Liver (tissue), 8 donors: ENCODE measurements at regions not wholly inside any gene's neighbourhood (a gene's known extent, or its start where the extent isn't known, plus 50 kb on each side); places are given as distances from the start of the nearest gene placed in this dataset.

ENCODE experiments used
- DNase-seq: peaks from one replicate; pipeline ENCODE4 v3.0.0-alpha.2; 2017; ENCODE audit warnings: low spot score
- H3K27ac ChIP-seq, 2 donors: one replicate each; pipeline ENCODE4 v1.7.0; 2013; ENCODE audit warnings: inconsistent platforms in 2 of 2, low read length in 2 of 2, control low read depth in 1 of 2, low read depth in 1 of 2, mild to moderate bottlenecking in 1 of 2
- H3K27me3 ChIP-seq, 4 donors: one replicate each; pipeline versions ENCODE4 v1.6.1 to v1.7.0; 2013; ENCODE audit warnings: low read length in 3 of 4, inconsistent platforms in 1 of 4, mild to moderate bottlenecking in 1 of 4, moderate library complexity in 1 of 4; ENCODE audit not compliant: control insufficient read depth in 4 of 4, insufficient read depth in 4 of 4
- H3K36me3 ChIP-seq, 4 donors: one replicate each; pipeline versions ENCODE4 v1.6.1 to v1.7.0; 2013; ENCODE audit warnings: low read length in 3 of 4, mild to moderate bottlenecking in 3 of 4, low read depth in 1 of 4, moderate library complexity in 1 of 4; ENCODE audit not compliant: control insufficient read depth in 4 of 4, insufficient read depth in 3 of 4
- H3K4me1 ChIP-seq, 4 donors: one replicate each; pipeline versions ENCODE4 v1.6.1 to v1.7.0; 2013; ENCODE audit warnings: low read length in 3 of 4, mild to moderate bottlenecking in 3 of 4, moderate library complexity in 1 of 4; ENCODE audit not compliant: control insufficient read depth in 4 of 4, insufficient read depth in 4 of 4
- H3K4me3 ChIP-seq, 3 donors: one replicate each; pipeline versions ENCODE4 v1.6.1 to v1.7.0; 2013; ENCODE audit warnings: low read length in 3 of 3, control low read depth in 1 of 3, low read depth in 1 of 3, mild to moderate bottlenecking in 1 of 3
- H3K9ac ChIP-seq, 2 donors: one replicate each; pipeline ENCODE4 v1.7.0; 2013; ENCODE audit warnings: low read length in 2 of 2, mild to moderate bottlenecking in 2 of 2, moderate library complexity in 2 of 2, control low read depth in 1 of 2, low read depth in 1 of 2
- H3K9me3 ChIP-seq, 4 donors: one replicate each; pipeline versions ENCODE4 v1.6.1 to v1.7.0; 2013; ENCODE audit warnings: low read length in 3 of 4; ENCODE audit not compliant: control insufficient read depth in 4 of 4
- EGR1 ChIP-seq, 2 donors: IDR thresholded peaks; 2 replicates each; pipeline ENCODE4 v1.6.1; 2016 to 2018; ENCODE audit warnings: antibody characterized with exemption in 2 of 2, low read depth in 2 of 2
- FOXA1 ChIP-seq: IDR thresholded peaks from 2 replicates; pipeline ENCODE4 v1.6.1; 2016; ENCODE audit warnings: antibody characterized with exemption
- FOXA2 ChIP-seq: IDR thresholded peaks from 2 replicates; pipeline ENCODE4 v1.6.1; 2016; ENCODE audit warnings: antibody characterized with exemption
- GABPA ChIP-seq, 2 donors: IDR thresholded peaks in 1 of 2; conservative IDR thresholded peaks in 1 of 2; 2 replicates each; pipeline ENCODE4 v1.6.1; 2016; ENCODE audit warnings: antibody characterized with exemption in 2 of 2, mild to moderate bottlenecking in 1 of 2, moderate library complexity in 1 of 2
- HNF4A ChIP-seq, 2 donors: conservative IDR thresholded peaks; 2 replicates each; pipeline ENCODE4 v1.6.1; 2016; ENCODE audit warnings: antibody characterized with exemption in 2 of 2, mild to moderate bottlenecking in 2 of 2
- HNF4G ChIP-seq: IDR thresholded peaks from 2 replicates; pipeline ENCODE4 v1.6.1; 2016; ENCODE audit warnings: antibody characterized with exemption
- JUND ChIP-seq, 2 donors: IDR thresholded peaks; 2 replicates each; pipeline ENCODE4 v1.6.1; 2016; ENCODE audit warnings: antibody characterized with exemption in 2 of 2
- NR2F2 ChIP-seq: IDR thresholded peaks from 2 replicates; pipeline ENCODE4 v1.6.1; 2016; ENCODE audit warnings: antibody characterized with exemption
- RAD21 ChIP-seq, 2 donors: IDR thresholded peaks; 2 replicates each; pipeline ENCODE4 v1.6.1; 2016; ENCODE audit warnings: antibody characterized with exemption in 2 of 2, mild to moderate bottlenecking in 2 of 2
- RXRA ChIP-seq, 2 donors: IDR thresholded peaks; 2 replicates each; pipeline ENCODE4 v1.6.1; 2017 to 2018; ENCODE audit warnings: antibody characterized with exemption in 2 of 2, mild to moderate bottlenecking in 1 of 2
- SP1 ChIP-seq: IDR thresholded peaks from 2 replicates; pipeline ENCODE4 v1.6.1; 2018; ENCODE audit warnings: antibody characterized with exemption, mild to moderate bottlenecking
- TAF1 ChIP-seq: conservative IDR thresholded peaks from 2 replicates; pipeline ENCODE4 v1.6.1; 2016; ENCODE audit warnings: antibody characterized with exemption, mild to moderate bottlenecking
- YY1 ChIP-seq: IDR thresholded peaks from 2 replicates; pipeline ENCODE4 v1.6.1; 2016; ENCODE audit warnings: antibody characterized with exemption, mild to moderate bottlenecking
- WGBS: extraction: QIAGEN DNeasy Blood & Tissue Kit; methylation state at CpG from one replicate; pipeline ENCODE4 v1.1.7; 2013; 5-methylcytosine and 5-hydroxymethylcytosine counted together
- TF ChIP-seq, protein P1 (sequence below): fragments of 150-350 bp; IDR thresholded peaks from 2 replicates; pipeline ENCODE4 v1.5.1; 2017; ENCODE audit warnings: improper control_type of control experiment, low read depth, low read length; ENCODE audit not compliant: missing input control
- TF ChIP-seq, protein P2 (sequence below): IDR thresholded peaks from 2 replicates; pipeline ENCODE4 v1.6.1; 2016; ENCODE audit warnings: antibody characterized with exemption
- TF ChIP-seq, protein P3 (sequence below): IDR thresholded peaks from 2 replicates; pipeline ENCODE4 v1.6.1; 2016; ENCODE audit warnings: antibody characterized with exemption, mild to moderate bottlenecking
- TF ChIP-seq, protein P4 (sequence below): IDR thresholded peaks from 2 replicates; pipeline ENCODE4 v1.6.1; 2016; ENCODE audit warnings: antibody characterized with exemption
- TF ChIP-seq, protein P5 (sequence below): IDR thresholded peaks from 2 replicates; pipeline ENCODE4 v1.6.1; 2016; ENCODE audit warnings: antibody characterized with exemption
- donor health status: healthy.
- donor health status: healthy.
- donor health status: healthy.
- donor health status: healthy.
- donor health status: healthy.

DNA sequence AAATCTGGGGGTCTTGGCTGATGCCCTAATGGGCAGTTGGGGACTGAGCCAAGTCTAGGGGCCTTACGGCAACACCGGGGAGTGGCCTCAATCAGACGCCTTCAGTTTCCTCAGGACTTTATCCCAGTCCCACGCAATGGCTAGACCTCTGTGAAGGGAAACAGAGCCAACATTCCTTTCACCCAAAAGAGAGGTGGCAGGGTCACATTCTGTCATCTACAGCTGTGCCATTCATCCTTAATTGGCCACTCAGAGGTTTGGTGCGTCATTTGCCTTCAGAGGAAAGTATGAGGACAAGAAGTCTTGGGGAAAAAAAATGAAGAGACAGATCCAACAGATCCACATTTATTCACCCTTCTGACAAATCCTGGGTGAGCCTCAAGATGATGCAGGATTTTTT, 166.9 kb upstream of the AVPR1A start:
- WGBS = 91% methylated on average over 5 of the region's 5 CpGs
- Histone ChIP-seq H3K9ac (no peak overlapping the region), H3K27ac (no peak overlapping the region), H3K9me3 (no peaks in the 10 kb centered on the region), H3K4me3 (no peak overlapping the region), H3K27me3 (no peaks in the 10 kb centered on the region), H3K36me3 (no peaks in the 10 kb centered on the region), H3K4me1 (peaks cover 0 to 5% (median 2%) of the 10 kb centered on the region in 4 donors)
- DNase-seq = no peak
- TF ChIP-seq, protein P1, sequence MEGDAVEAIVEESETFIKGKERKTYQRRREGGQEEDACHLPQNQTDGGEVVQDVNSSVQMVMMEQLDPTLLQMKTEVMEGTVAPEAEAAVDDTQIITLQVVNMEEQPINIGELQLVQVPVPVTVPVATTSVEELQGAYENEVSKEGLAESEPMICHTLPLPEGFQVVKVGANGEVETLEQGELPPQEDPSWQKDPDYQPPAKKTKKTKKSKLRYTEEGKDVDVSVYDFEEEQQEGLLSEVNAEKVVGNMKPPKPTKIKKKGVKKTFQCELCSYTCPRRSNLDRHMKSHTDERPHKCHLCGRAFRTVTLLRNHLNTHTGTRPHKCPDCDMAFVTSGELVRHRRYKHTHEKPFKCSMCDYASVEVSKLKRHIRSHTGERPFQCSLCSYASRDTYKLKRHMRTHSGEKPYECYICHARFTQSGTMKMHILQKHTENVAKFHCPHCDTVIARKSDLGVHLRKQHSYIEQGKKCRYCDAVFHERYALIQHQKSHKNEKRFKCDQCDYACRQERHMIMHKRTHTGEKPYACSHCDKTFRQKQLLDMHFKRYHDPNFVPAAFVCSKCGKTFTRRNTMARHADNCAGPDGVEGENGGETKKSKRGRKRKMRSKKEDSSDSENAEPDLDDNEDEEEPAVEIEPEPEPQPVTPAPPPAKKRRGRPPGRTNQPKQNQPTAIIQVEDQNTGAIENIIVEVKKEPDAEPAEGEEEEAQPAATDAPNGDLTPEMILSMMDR = no peak
- no peak for TF ChIP-seq TAF1
- TF ChIP-seq EGR1 (IDR thresholded peaks at IDR 0.05; ENCODE audit: low read depth in 2 of 2) = no peak
- TF ChIP-seq YY1 = no peak
- TF ChIP-seq GABPA (IDR thresholded peaks at IDR 0.05 in 1 of 2, conservative IDR thresholded peaks at IDR 0.05 in 1 of 2) = no peak
- TF ChIP-seq JUND (IDR thresholded peaks at IDR 0.05) = no peak
- TF ChIP-seq SP1 = no peak

DNA sequence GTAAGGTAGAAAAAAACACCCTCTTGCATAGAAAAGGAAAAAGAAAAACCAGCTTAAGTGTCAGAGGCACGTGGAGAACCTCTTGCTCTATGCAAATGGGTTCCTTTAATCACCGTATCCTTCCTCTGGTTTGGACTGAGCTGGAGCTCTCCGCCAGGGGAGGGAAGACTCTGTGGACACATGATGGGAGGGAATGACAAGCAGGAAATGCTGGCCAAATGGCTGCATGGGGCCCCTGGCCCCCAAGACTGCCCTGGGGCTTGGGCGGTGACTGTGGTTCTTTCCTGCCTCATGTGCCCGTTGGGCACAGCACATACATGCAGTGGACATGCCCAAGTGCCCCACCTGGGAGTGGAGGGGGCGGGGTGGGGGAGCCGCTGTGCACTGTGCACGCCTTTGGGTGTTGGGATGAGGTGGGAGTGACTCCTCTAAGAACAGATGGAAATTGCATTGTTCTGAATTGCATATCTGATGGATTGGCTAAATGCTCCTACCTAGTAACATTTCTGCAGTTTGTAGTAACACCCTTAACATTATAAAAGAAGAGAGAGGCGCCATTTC, 166.4 kb upstream of the AVPR1A start:
- H3K4me1 ChIP-seq = peaks cover 0 to 5% (median 2%) of the 10 kb centered on the region in 4 donors
- no peaks in the 10 kb centered on the region for H3K9me3 ChIP-seq
- TF ChIP-seq, protein P1 = no peak
- TF ChIP-seq YY1 (no peak), TAF1 (no peak), RAD21 (IDR thresholded peaks at IDR 0.05) (no peak), HNF4A (conservative IDR thresholded peaks at IDR 0.05) (no peak), NR2F2 (no peak), FOXA2 (no peak), RXRA (IDR thresholded peaks at IDR 0.05) (no peak), GABPA (IDR thresholded peaks at IDR 0.05 in 1 of 2, conservative IDR thresholded peaks at IDR 0.05 in 1 of 2) (no peak), JUND (IDR thresholded peaks at IDR 0.05) (no peak), SP1 (no peak), HNF4G (no peak), EGR1 (IDR thresholded peaks at IDR 0.05; ENCODE audit: low read depth in 2 of 2) (no peak), FOXA1 (no peak)
- TF ChIP-seq, protein P2, sequence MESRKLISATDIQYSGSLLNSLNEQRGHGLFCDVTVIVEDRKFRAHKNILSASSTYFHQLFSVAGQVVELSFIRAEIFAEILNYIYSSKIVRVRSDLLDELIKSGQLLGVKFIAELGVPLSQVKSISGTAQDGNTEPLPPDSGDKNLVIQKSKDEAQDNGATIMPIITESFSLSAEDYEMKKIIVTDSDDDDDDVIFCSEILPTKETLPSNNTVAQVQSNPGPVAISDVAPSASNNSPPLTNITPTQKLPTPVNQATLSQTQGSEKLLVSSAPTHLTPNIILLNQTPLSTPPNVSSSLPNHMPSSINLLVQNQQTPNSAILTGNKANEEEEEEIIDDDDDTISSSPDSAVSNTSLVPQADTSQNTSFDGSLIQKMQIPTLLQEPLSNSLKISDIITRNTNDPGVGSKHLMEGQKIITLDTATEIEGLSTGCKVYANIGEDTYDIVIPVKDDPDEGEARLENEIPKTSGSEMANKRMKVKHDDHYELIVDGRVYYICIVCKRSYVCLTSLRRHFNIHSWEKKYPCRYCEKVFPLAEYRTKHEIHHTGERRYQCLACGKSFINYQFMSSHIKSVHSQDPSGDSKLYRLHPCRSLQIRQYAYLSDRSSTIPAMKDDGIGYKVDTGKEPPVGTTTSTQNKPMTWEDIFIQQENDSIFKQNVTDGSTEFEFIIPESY = no peak
- TF ChIP-seq, protein P3, sequence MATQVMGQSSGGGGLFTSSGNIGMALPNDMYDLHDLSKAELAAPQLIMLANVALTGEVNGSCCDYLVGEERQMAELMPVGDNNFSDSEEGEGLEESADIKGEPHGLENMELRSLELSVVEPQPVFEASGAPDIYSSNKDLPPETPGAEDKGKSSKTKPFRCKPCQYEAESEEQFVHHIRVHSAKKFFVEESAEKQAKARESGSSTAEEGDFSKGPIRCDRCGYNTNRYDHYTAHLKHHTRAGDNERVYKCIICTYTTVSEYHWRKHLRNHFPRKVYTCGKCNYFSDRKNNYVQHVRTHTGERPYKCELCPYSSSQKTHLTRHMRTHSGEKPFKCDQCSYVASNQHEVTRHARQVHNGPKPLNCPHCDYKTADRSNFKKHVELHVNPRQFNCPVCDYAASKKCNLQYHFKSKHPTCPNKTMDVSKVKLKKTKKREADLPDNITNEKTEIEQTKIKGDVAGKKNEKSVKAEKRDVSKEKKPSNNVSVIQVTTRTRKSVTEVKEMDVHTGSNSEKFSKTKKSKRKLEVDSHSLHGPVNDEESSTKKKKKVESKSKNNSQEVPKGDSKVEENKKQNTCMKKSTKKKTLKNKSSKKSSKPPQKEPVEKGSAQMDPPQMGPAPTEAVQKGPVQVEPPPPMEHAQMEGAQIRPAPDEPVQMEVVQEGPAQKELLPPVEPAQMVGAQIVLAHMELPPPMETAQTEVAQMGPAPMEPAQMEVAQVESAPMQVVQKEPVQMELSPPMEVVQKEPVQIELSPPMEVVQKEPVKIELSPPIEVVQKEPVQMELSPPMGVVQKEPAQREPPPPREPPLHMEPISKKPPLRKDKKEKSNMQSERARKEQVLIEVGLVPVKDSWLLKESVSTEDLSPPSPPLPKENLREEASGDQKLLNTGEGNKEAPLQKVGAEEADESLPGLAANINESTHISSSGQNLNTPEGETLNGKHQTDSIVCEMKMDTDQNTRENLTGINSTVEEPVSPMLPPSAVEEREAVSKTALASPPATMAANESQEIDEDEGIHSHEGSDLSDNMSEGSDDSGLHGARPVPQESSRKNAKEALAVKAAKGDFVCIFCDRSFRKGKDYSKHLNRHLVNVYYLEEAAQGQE = no peak
- TF ChIP-seq, protein P4, sequence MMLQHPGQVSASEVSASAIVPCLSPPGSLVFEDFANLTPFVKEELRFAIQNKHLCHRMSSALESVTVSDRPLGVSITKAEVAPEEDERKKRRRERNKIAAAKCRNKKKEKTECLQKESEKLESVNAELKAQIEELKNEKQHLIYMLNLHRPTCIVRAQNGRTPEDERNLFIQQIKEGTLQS = no peak
- TF ChIP-seq, protein P5, sequence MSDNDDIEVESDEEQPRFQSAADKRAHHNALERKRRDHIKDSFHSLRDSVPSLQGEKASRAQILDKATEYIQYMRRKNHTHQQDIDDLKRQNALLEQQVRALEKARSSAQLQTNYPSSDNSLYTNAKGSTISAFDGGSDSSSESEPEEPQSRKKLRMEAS = no peak
- H3K36me3 ChIP-seq = no peaks in the 10 kb centered on the region
- H3K27ac ChIP-seq = no peak overlapping the region
- DNase-seq = no peak
- H3K4me3 ChIP-seq = no peak overlapping the region
- H3K9ac ChIP-seq = no peak overlapping the region
- no peaks in the 10 kb centered on the region for H3K27me3 ChIP-seq
- WGBS = 78% methylated on average over 9 of the region's 9 CpGs
